GM21381 (cell line): ENCODE measurements at regions not wholly inside any gene's neighbourhood (a gene's known extent, or its start where the extent isn't known, plus 50 kb on each side); places are given as distances from the start of the nearest gene placed in this dataset.

Source experiments
- ATAC-seq: cut with Tn5 transposase; IDR thresholded peaks from one replicate; pipeline ENCODE4 v1.9.1; 2021; ENCODE audit warnings: mild to moderate bottlenecking, moderate library complexity; ENCODE audit not compliant: unreplicated experiment

- no peak for ATAC-seq
These were observed 1018.4 kb upstream of the TENM3 start for GRCh38 chr4:181224852-181225251.

- ATAC-seq = no peak
These were observed 1017.5 kb upstream of the TENM3 start for GRCh38 chr4:181225616-181226261.

- ATAC-seq = no peak
These were observed 1008.1 kb upstream of the TENM3 start for GRCh38 chr4:181234951-181235680.

GRCh38 chr4:181245326-181245725, 997.9 kb upstream of the TENM3 start:
- no peak for ATAC-seq

GRCh38 chr4:181249031-181249430, 994.2 kb upstream of the TENM3 start:
- ATAC-seq = no peak

- no peak for ATAC-seq
These were observed 988.4 kb upstream of the TENM3 start for GRCh38 chr4:181254771-181255170.

GRCh38 chr4:181258569-181258968, 984.6 kb upstream of the TENM3 start:
- ATAC-seq = no peak

- no peak for ATAC-seq
These were observed 984.0 kb upstream of the TENM3 start for GRCh38 chr4:181259081-181259709.

- ATAC-seq = no peak
These were observed 981.9 kb upstream of the TENM3 start for GRCh38 chr4:181261279-181261678.

GRCh38 chr4:181264893-181265292, 978.3 kb upstream of the TENM3 start:
- ATAC-seq = no peak

GRCh38 chr4:181265370-181265769, 977.8 kb upstream of the TENM3 start:
- no peak for ATAC-seq

- no peak for ATAC-seq
These were observed 972.0 kb upstream of the TENM3 start for GRCh38 chr4:181271116-181271640.

- no peak for ATAC-seq
These were observed 970.8 kb upstream of the TENM3 start for GRCh38 chr4:181272422-181272821.

GRCh38 chr4:181278941-181279340, 964.3 kb upstream of the TENM3 start:
- ATAC-seq = no peak

GRCh38 chr4:181281451-181281850, 961.8 kb upstream of the TENM3 start:
- no peak for ATAC-seq

GRCh38 chr4:181289198-181289597, 954.0 kb upstream of the TENM3 start:
- ATAC-seq = no peak

- ATAC-seq = no peak
These were observed 951.6 kb upstream of the TENM3 start for GRCh38 chr4:181291615-181292014.

- no peak for ATAC-seq
These were observed 950.2 kb upstream of the TENM3 start for GRCh38 chr4:181293014-181293413.

- no peak for ATAC-seq
These were observed 949.7 kb upstream of the TENM3 start for GRCh38 chr4:181293541-181293940.

- ATAC-seq = no peak
These were observed 948.8 kb upstream of the TENM3 start for GRCh38 chr4:181294421-181294820.

- ATAC-seq = no peak
These were observed 941.2 kb upstream of the TENM3 start for GRCh38 chr4:181301735-181302710.
